Fibroblast of lung (primary cell): ENCODE measurements at regions not wholly inside any gene's neighbourhood (a gene's known extent, or its start where the extent isn't known, plus 50 kb on each side); places are given as distances from the start of the nearest gene placed in this dataset.

Source experiments
- EZH2 ChIP-seq: IDR thresholded peaks from 2 replicates; pipeline ENCODE4 v1.5.1; 2012; ENCODE audit warnings: low read length, control low read depth, mild to moderate bottlenecking; ENCODE audit errors: missing control alignments
- TF ChIP-seq, protein P1 (sequence below), 2 donors: IDR thresholded peaks in 1 of 2; conservative IDR thresholded peaks in 1 of 2; 1 replicate in 1 of 2; 2 replicates in 1 of 2; pipeline ENCODE4 v1.5.1; 2011 to 2012; ENCODE audit warnings: low read length in 2 of 2, control low read depth in 1 of 2, inconsistent platforms in 1 of 2, low read depth in 1 of 2, mild to moderate bottlenecking in 1 of 2

- TF ChIP-seq, protein P1, sequence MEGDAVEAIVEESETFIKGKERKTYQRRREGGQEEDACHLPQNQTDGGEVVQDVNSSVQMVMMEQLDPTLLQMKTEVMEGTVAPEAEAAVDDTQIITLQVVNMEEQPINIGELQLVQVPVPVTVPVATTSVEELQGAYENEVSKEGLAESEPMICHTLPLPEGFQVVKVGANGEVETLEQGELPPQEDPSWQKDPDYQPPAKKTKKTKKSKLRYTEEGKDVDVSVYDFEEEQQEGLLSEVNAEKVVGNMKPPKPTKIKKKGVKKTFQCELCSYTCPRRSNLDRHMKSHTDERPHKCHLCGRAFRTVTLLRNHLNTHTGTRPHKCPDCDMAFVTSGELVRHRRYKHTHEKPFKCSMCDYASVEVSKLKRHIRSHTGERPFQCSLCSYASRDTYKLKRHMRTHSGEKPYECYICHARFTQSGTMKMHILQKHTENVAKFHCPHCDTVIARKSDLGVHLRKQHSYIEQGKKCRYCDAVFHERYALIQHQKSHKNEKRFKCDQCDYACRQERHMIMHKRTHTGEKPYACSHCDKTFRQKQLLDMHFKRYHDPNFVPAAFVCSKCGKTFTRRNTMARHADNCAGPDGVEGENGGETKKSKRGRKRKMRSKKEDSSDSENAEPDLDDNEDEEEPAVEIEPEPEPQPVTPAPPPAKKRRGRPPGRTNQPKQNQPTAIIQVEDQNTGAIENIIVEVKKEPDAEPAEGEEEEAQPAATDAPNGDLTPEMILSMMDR (conservative IDR thresholded peaks at IDR 0.05 in 1 of 2, IDR thresholded peaks at IDR 0.05 in 1 of 2; ENCODE audit: low read depth in 1 of 2, low read length in 2 of 2) = no peak
- no peak for TF ChIP-seq EZH2
Measured at GRCh38 chr7:53087274-53087673, 51.8 kb downstream of the POM121L12 start.
